ENCODE measurements at regions not wholly inside any gene's neighbourhood (a gene's known extent, or its start where the extent isn't known, plus 50 kb on each side); places are given as distances from the start of the nearest gene placed in this dataset.

GRCh38 chr20:6212903-6213302, 90.1 kb upstream of the FERMT1 start:
- Histone ChIP-seq H3K27ac (no peak overlapping the region), H3K4me3 (ENCODE audit: low read depth in 1 of 2, low read length in 1 of 2) (no peak overlapping the region)
- TF ChIP-seq, protein P1, sequence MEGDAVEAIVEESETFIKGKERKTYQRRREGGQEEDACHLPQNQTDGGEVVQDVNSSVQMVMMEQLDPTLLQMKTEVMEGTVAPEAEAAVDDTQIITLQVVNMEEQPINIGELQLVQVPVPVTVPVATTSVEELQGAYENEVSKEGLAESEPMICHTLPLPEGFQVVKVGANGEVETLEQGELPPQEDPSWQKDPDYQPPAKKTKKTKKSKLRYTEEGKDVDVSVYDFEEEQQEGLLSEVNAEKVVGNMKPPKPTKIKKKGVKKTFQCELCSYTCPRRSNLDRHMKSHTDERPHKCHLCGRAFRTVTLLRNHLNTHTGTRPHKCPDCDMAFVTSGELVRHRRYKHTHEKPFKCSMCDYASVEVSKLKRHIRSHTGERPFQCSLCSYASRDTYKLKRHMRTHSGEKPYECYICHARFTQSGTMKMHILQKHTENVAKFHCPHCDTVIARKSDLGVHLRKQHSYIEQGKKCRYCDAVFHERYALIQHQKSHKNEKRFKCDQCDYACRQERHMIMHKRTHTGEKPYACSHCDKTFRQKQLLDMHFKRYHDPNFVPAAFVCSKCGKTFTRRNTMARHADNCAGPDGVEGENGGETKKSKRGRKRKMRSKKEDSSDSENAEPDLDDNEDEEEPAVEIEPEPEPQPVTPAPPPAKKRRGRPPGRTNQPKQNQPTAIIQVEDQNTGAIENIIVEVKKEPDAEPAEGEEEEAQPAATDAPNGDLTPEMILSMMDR (IDR thresholded peaks at IDR 0.05): no peak

DNA sequence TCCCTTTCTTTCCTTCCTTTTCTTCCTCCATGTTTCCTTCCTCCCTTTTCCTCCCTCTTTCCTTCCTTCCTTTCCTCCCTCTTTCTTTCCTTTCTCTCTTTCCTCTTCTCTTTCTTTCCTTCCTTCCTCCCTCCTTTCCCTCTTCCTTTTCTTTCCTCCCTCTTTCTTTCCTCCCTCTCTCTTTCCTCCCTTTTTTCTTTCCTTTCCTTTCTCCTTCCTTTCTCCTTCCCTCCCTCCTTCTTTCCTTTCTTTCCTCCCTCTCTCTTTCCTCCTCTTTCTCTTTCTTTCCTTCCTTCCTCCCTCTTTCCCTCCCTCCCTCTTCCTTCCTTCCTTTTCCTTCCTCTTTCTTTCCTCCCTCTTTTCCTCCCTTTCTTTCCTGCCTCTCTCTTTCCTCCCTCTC, 86.3 kb upstream of the FERMT1 start:
- no peak overlapping the region for H3K4me3 ChIP-seq (ENCODE audit: low read depth in 1 of 2, low read length in 1 of 2)
- H3K27ac ChIP-seq: no peak overlapping the region
- H3K4me1 ChIP-seq (ENCODE audit: control insufficient read depth in 1 of 2, insufficient read depth in 1 of 2, low read depth in 1 of 2, low read length in 1 of 2): no peaks in the 10 kb centered on the region
- no peaks in the 10 kb centered on the region for H3K27me3 ChIP-seq
- TF ChIP-seq, protein P1 (IDR thresholded peaks at IDR 0.05): no peak
- H3K9me3 ChIP-seq: no peaks in the 10 kb centered on the region
- H3K36me3 ChIP-seq: no peaks in the 10 kb centered on the region

More at GRCh38 chr20:6212903-6213302, 90.1 kb upstream of the FERMT1 start:
- H3K4me1 ChIP-seq (ENCODE audit: control insufficient read depth in 1 of 2, insufficient read depth in 1 of 2, low read depth in 1 of 2, low read length in 1 of 2): no peaks in the 10 kb centered on the region
- no peaks in the 10 kb centered on the region for H3K36me3 ChIP-seq
- no peaks in the 10 kb centered on the region for H3K27me3 ChIP-seq
- no peaks in the 10 kb centered on the region for H3K9me3 ChIP-seq

GRCh38 chr20:6200092-6200491, 77.3 kb upstream of the FERMT1 start:
- Histone ChIP-seq H3K4me1 (ENCODE audit: control insufficient read depth in 1 of 2, insufficient read depth in 1 of 2, low read depth in 1 of 2, low read length in 1 of 2) (no peaks in the 10 kb centered on the region), H3K27me3 (no peaks in the 10 kb centered on the region), H3K9me3 (no peaks in the 10 kb centered on the region), H3K36me3 (no peaks in the 10 kb centered on the region), H3K4me3 (ENCODE audit: low read depth in 1 of 2, low read length in 1 of 2) (no peak overlapping the region), H3K27ac (no peak overlapping the region)
- TF ChIP-seq, protein P1 (IDR thresholded peaks at IDR 0.05): no peak

GRCh38 chr20:6185268-6185667, 62.4 kb upstream of the FERMT1 start:
- TF ChIP-seq, protein P1 (IDR thresholded peaks at IDR 0.05): no peak
- Histone ChIP-seq H3K27ac (no peak overlapping the region), H3K9me3 (no peaks in the 10 kb centered on the region), H3K4me3 (ENCODE audit: low read depth in 1 of 2, low read length in 1 of 2) (no peak overlapping the region), H3K36me3 (no peaks in the 10 kb centered on the region), H3K4me1 (ENCODE audit: control insufficient read depth in 1 of 2, insufficient read depth in 1 of 2, low read depth in 1 of 2, low read length in 1 of 2) (no peaks in the 10 kb centered on the region), H3K27me3 (no peaks in the 10 kb centered on the region)

DNA sequence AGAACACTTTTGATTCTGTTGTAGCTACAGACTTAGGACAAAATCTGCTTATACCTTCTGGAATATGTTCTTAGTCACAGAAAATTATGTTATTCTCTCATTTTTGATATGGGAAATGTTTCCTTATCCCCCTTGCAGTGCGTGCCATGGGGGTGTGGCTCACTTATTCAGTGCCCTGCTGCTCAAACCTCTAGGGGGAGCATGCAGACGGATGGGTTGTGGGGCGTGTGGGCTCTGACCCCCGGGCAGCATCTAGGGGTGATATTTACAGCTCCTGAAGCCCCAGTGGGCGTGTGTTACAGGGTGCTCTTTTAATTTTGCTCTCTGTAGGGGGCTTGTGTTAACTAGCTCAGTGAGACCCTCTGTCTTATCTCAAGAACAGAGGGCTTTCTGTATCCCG, 61.3 kb upstream of the FERMT1 start:
- H3K4me1 ChIP-seq (ENCODE audit: control insufficient read depth in 1 of 2, insufficient read depth in 1 of 2, low read depth in 1 of 2, low read length in 1 of 2): no peaks in the 10 kb centered on the region
- TF ChIP-seq, protein P1 (IDR thresholded peaks at IDR 0.05): no peak
- H3K27me3 ChIP-seq: no peaks in the 10 kb centered on the region
- no peaks in the 10 kb centered on the region for H3K9me3 ChIP-seq
- no peaks in the 10 kb centered on the region for H3K36me3 ChIP-seq
- H3K27ac ChIP-seq: no peak overlapping the region
- H3K4me3 ChIP-seq (ENCODE audit: low read depth in 1 of 2, low read length in 1 of 2): no peak overlapping the region

- TF ChIP-seq, protein P1 (IDR thresholded peaks at IDR 0.05): no peak
- Histone ChIP-seq H3K27me3 (peaks cover 18% of the 10 kb centered on the region), H3K27ac (no peak overlapping the region), H3K9me3 (no peaks in the 10 kb centered on the region), H3K4me3 (ENCODE audit: low read depth in 1 of 2, low read length in 1 of 2) (no peak overlapping the region), H3K36me3 (no peaks in the 10 kb centered on the region), H3K4me1 (ENCODE audit: control insufficient read depth in 1 of 2, insufficient read depth in 1 of 2, low read depth in 1 of 2, low read length in 1 of 2) (no peaks in the 10 kb centered on the region)
Observed at GRCh38 chr20:6180531-6180930, 57.7 kb upstream of the FERMT1 start.

Measured in neutrophil (primary cell).